ENCODE measurements at regions not wholly inside any gene's neighbourhood (a gene's known extent, or its start where the extent isn't known, plus 50 kb on each side); places are given as distances from the start of the nearest gene placed in this dataset.

DNA sequence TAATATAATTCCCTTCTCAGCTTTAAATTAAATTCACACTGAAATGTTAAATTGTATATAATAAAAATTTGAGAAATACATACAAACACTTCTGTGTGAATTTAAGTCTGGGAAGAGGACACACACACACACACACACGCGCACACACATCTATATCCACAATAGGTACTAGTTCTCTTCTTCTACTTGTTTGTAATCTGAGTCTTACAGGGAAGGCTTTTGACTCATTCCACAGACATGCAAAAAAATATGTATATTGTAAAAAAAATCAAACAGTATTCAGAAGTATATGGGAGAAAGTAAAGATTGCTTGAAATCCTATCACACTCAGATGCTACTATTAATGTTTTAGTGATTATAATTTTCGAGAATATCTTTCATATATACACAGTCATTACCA is 276.2 kb downstream of the MDFIC start:
- DNase-seq, result no peak
- H3K79me2 ChIP-seq (ENCODE audit: low read depth), result no peaks in the 10 kb centered on the region
- H2AFZ ChIP-seq, result no peak overlapping the region
- no peak overlapping the region for H3K4me2 ChIP-seq
- no peaks in the 10 kb centered on the region for H3F3A ChIP-seq (ENCODE audit: insufficient read depth, low read depth)
- no TSS peak for BruUV-seq (replicated peaks)
- POLR2A ChIA-PET (ENCODE audit: unreplicated experiment), result interaction anchor here (0.7 kb wide), 1 partner anchor 221 kb away, joined by 4 read pairs; no protein-coding TSS in a partner anchor
- no peaks in the 10 kb centered on the region for H4K20me1 ChIP-seq (ENCODE audit: insufficient read depth)
- H3K9me2 ChIP-seq (ENCODE audit: insufficient read depth), result peaks cover 3% of the 10 kb centered on the region; the same call in 1 of the 2 replicates
- H3K4me1 ChIP-seq (replicated peaks; ENCODE audit: insufficient read depth), result no peaks in the 10 kb centered on the region
- intact Hi-C loops (cut with micrococcal nuclease; ENCODE audit: unreplicated experiment), result no loop called here
- H3K4me3 ChIP-seq, result no peak overlapping the region
- no peaks in the 10 kb centered on the region for H3K36me3 ChIP-seq (ENCODE audit: low read depth)
- no peaks in the 10 kb centered on the region for H3K9me3 ChIP-seq (ENCODE audit: insufficient read depth, low read depth)
- CTCF ChIA-PET, result interaction anchor here (0.6 kb wide), 1 partner anchor 16 kb away, joined by 3 read pairs; no protein-coding TSS in a partner anchor
- H3K27ac ChIP-seq, result no peak overlapping the region
- no peak for TF ChIP-seq EZH2 (IDR thresholded peaks at IDR 0.05; ENCODE audit: low read depth)
- TF ChIP-seq, protein P1, sequence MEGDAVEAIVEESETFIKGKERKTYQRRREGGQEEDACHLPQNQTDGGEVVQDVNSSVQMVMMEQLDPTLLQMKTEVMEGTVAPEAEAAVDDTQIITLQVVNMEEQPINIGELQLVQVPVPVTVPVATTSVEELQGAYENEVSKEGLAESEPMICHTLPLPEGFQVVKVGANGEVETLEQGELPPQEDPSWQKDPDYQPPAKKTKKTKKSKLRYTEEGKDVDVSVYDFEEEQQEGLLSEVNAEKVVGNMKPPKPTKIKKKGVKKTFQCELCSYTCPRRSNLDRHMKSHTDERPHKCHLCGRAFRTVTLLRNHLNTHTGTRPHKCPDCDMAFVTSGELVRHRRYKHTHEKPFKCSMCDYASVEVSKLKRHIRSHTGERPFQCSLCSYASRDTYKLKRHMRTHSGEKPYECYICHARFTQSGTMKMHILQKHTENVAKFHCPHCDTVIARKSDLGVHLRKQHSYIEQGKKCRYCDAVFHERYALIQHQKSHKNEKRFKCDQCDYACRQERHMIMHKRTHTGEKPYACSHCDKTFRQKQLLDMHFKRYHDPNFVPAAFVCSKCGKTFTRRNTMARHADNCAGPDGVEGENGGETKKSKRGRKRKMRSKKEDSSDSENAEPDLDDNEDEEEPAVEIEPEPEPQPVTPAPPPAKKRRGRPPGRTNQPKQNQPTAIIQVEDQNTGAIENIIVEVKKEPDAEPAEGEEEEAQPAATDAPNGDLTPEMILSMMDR (conservative IDR thresholded peaks at IDR 0.05), result no peak
- H3K27me3 ChIP-seq (ENCODE audit: insufficient read depth, low read depth), result no peaks in the 10 kb centered on the region

- CTCF ChIA-PET, result no interaction called here
Observed at GRCh38 chr7:115195208-115195607, 273.3 kb downstream of the MDFIC start.

GRCh38 chr7:115191526-115191925 is 269.6 kb downstream of the MDFIC start:
- POLR2A ChIA-PET (ENCODE audit: unreplicated experiment), result no interaction called here

More at GRCh38 chr7:115195208-115195607, 273.3 kb downstream of the MDFIC start:
- H3F3A ChIP-seq (ENCODE audit: insufficient read depth, low read depth), result no peaks in the 10 kb centered on the region
- H3K27ac ChIP-seq, result no peak overlapping the region
- H2AFZ ChIP-seq, result no peak overlapping the region
- no peaks in the 10 kb centered on the region for H3K79me2 ChIP-seq (ENCODE audit: low read depth)
- DNase-seq, result no peak
- intact Hi-C loops (cut with micrococcal nuclease; ENCODE audit: unreplicated experiment), result no loop called here
- BruUV-seq (replicated peaks), result no TSS peak
- no peaks in the 10 kb centered on the region for H3K9me3 ChIP-seq (ENCODE audit: insufficient read depth, low read depth)
- H3K36me3 ChIP-seq (ENCODE audit: low read depth), result no peaks in the 10 kb centered on the region
- POLR2A ChIA-PET (ENCODE audit: unreplicated experiment), result no interaction called here
- no peaks in the 10 kb centered on the region for H3K27me3 ChIP-seq (ENCODE audit: insufficient read depth, low read depth)
- H4K20me1 ChIP-seq (ENCODE audit: insufficient read depth), result no peaks in the 10 kb centered on the region
- H3K9me2 ChIP-seq (ENCODE audit: insufficient read depth), result peaks cover 3% of the 10 kb centered on the region
- H3K4me3 ChIP-seq, result no peak overlapping the region
- no peaks in the 10 kb centered on the region for H3K4me1 ChIP-seq (replicated peaks; ENCODE audit: insufficient read depth)
- no peak for TF ChIP-seq EZH2 (IDR thresholded peaks at IDR 0.05; ENCODE audit: low read depth)
- TF ChIP-seq, protein P1 (conservative IDR thresholded peaks at IDR 0.05), result no peak
- no peak overlapping the region for H3K4me2 ChIP-seq

More at GRCh38 chr7:115191526-115191925, 269.6 kb downstream of the MDFIC start:
- peaks cover 3% of the 10 kb centered on the region for H3K9me2 ChIP-seq (ENCODE audit: insufficient read depth)
- no TSS peak for BruUV-seq (replicated peaks)
- CTCF ChIA-PET, result no interaction called here
- intact Hi-C loops (cut with micrococcal nuclease; ENCODE audit: unreplicated experiment), result no loop called here
- H3K27me3 ChIP-seq (ENCODE audit: insufficient read depth, low read depth), result no peaks in the 10 kb centered on the region
- no peak overlapping the region for H3K4me2 ChIP-seq
- H3K27ac ChIP-seq, result no peak overlapping the region
- H3K4me3 ChIP-seq, result no peak overlapping the region
- no peaks in the 10 kb centered on the region for H3F3A ChIP-seq (ENCODE audit: insufficient read depth, low read depth)
- H3K9me3 ChIP-seq (ENCODE audit: insufficient read depth, low read depth), result no peaks in the 10 kb centered on the region
- no peaks in the 10 kb centered on the region for H3K79me2 ChIP-seq (ENCODE audit: low read depth)
- no peaks in the 10 kb centered on the region for H3K4me1 ChIP-seq (replicated peaks; ENCODE audit: insufficient read depth)
- no peak for DNase-seq
- no peaks in the 10 kb centered on the region for H3K36me3 ChIP-seq (ENCODE audit: low read depth)
- no peak overlapping the region for H2AFZ ChIP-seq
- H4K20me1 ChIP-seq (ENCODE audit: insufficient read depth), result no peaks in the 10 kb centered on the region
- TF ChIP-seq EZH2 (IDR thresholded peaks at IDR 0.05; ENCODE audit: low read depth), result no peak
- TF ChIP-seq, protein P1 (conservative IDR thresholded peaks at IDR 0.05), result no peak

All from PC-9 (cell line).